ENCODE measurements at regions not wholly inside any gene's neighbourhood (a gene's known extent, or its start where the extent isn't known, plus 50 kb on each side); places are given as distances from the start of the nearest gene placed in this dataset.

- Histone ChIP-seq H3K36me3 (no peaks in the 10 kb centered on the region), H3K9me3 (no peaks in the 10 kb centered on the region), H3K27ac (no peak overlapping the region), H3K4me3 (no peak overlapping the region), H3K27me3 (no peaks in the 10 kb centered on the region), H3K4me1 (no peaks in the 10 kb centered on the region)
- DNase-seq (ENCODE audit: low spot score) = no peak
- no peak for TF ChIP-seq CTCF (IDR thresholded peaks at IDR 0.05)
Observed at GRCh38 chr10:123574109-123574698, 92.0 kb upstream of the GPR26 start.

DNA sequence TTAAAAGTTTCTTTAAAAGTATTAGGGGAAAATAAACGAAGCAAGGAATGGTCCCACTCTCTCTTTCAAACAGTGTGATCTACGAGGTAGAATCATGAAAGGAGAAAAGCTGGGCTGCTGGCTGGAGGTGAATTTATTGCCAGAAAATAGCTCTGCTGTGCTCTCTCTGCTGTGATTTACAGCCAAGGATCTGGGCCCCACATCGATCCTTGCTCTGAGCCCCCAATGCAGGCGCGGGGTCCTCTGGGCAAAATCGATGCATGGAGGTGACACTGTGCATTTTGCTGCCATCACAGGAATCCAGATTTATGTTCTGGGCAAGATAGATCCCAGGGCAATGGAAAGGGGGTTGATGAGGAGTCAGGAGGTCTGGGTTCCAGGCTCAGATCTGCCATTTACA is 91.0 kb upstream of the GPR26 start:
- Histone ChIP-seq H3K27ac (no peak overlapping the region), H3K4me3 (no peak overlapping the region), H3K4me1 (no peaks in the 10 kb centered on the region), H3K36me3 (no peaks in the 10 kb centered on the region), H3K27me3 (no peaks in the 10 kb centered on the region), H3K9me3 (no peaks in the 10 kb centered on the region)
- no peak for DNase-seq (ENCODE audit: low spot score)
- TF ChIP-seq CTCF (IDR thresholded peaks at IDR 0.05) = no peak

DNA sequence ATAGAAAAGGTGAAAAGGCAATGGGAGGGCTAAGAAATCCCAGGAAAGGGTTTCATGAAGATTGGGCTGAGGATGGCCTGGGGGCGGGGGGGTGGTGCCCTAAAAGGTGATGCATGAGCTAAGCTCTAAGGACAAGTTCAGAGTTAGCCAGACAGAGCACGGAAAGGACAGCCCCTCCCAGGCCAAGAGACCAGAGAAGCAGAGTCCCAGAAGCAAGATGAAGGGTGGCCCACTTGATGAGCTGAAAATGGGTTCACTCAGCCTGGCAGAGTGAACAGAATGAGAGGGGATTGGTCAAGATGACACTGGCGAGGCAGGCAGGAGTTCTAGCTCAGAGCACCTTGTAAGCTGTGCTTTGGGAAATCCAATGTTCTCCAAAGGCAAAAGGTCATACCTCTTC is 89.4 kb upstream of the GPR26 start:
- DNase-seq (ENCODE audit: low spot score) = no peak

DNA sequence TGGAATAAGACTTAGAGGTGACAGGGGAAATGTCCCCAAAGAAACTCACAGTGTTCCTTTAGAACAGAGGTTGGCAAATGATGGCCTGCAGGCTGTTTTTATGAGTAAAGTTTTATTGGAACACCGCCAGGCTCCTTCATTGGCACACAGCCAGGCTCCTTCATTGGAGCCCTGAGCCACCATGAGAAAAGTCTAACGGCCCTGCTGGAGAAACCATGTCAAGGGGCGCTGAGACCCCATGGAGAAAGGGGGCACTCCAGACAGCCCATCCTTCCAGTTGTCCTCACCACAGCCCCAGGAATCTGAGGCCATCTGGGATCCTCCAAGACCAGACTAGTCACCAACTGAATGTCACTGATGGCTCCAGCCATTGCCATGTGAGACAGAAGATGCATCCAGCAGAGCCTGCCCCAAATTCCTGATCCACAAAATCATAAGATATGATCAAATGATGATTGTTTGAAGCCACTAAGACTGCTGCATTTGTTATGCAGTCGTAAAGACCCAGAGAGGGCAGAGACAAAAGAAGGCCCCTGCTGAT is 88.2 kb upstream of the GPR26 start:
- TF ChIP-seq CTCF (IDR thresholded peaks at IDR 0.05) = no peak
- H3K27ac ChIP-seq = no peak overlapping the region
- DNase-seq (ENCODE audit: low spot score) = no peak
- no peak overlapping the region for H3K4me3 ChIP-seq
- peaks cover 0 to 4% of the 10 kb centered on the region in 2 donors for H3K4me1 ChIP-seq
- no peaks in the 10 kb centered on the region for H3K36me3 ChIP-seq
- no peaks in the 10 kb centered on the region for H3K9me3 ChIP-seq
- H3K27me3 ChIP-seq = no peaks in the 10 kb centered on the region

More for the DNA sequence above, 89.4 kb upstream of the GPR26 start:
- no peaks in the 10 kb centered on the region for H3K9me3 ChIP-seq
- no peak overlapping the region for H3K4me3 ChIP-seq
- no peaks in the 10 kb centered on the region for H3K36me3 ChIP-seq
- no peak overlapping the region for H3K27ac ChIP-seq
- no peaks in the 10 kb centered on the region for H3K27me3 ChIP-seq
- TF ChIP-seq CTCF (IDR thresholded peaks at IDR 0.05) = no peak
- H3K4me1 ChIP-seq = no peaks in the 10 kb centered on the region

GRCh38 chr10:123578721-123579120 is 87.4 kb upstream of the GPR26 start:
- Histone ChIP-seq H3K4me1 (peaks cover 0 to 11% of the 10 kb centered on the region in 2 donors), H3K9me3 (no peaks in the 10 kb centered on the region), H3K27ac (no peak overlapping the region), H3K36me3 (no peaks in the 10 kb centered on the region), H3K4me3 (no peak overlapping the region), H3K27me3 (no peaks in the 10 kb centered on the region)
- no peak for TF ChIP-seq CTCF (IDR thresholded peaks at IDR 0.05)
- no peak for DNase-seq (ENCODE audit: low spot score)

- Histone ChIP-seq H3K27me3 (no peaks in the 10 kb centered on the region), H3K27ac (no peak overlapping the region), H3K4me3 (no peak overlapping the region), H3K36me3 (no peaks in the 10 kb centered on the region), H3K9me3 (no peaks in the 10 kb centered on the region), H3K4me1 (peaks cover 0 to 11% of the 10 kb centered on the region in 2 donors)
- no peak for DNase-seq (ENCODE audit: low spot score)
- no peak for TF ChIP-seq CTCF (IDR thresholded peaks at IDR 0.05)
Observed at GRCh38 chr10:123579675-123580074, 86.5 kb upstream of the GPR26 start.

All from right atrium auricular region (tissue), 2 donors.